ENCODE measurements at regions not wholly inside any gene's neighbourhood (a gene's known extent, or its start where the extent isn't known, plus 50 kb on each side); places are given as distances from the start of the nearest gene placed in this dataset.

DNA sequence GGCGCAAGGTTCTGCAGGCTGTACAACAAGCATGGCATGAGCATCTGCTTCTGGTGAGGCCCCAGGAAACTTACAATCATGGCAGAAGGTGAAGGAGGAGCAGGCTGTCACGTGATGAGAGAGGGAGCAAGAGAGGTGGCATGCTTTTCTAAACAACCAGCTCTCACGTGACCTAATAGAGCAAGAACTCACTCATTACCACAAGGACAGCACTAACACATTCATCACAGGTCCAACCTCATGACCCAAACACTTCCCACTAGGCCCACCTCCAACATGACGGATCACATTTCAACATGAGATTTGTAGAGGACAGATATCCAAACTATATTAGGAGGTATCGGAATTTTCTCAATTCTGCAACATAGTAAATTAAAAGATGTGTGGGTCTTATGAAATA, 108.8 kb upstream of the DLX2 start:
- H3K4me3 ChIP-seq (ENCODE audit: low read depth, low read length): no peak overlapping the region
- no peak overlapping the region for H3K4me3 Mint-ChIP-seq (ENCODE audit: unreplicated experiment)
- H3K4me1 ChIP-seq: no peaks in the 10 kb centered on the region
- no peaks in the 10 kb centered on the region for H3K36me3 Mint-ChIP-seq (ENCODE audit: insufficient read depth, unreplicated experiment)
- no peaks in the 10 kb centered on the region for H3K27me3 ChIP-seq (replicated peaks; ENCODE audit: control insufficient read depth, insufficient read depth, low read length)
- H3K36me3 ChIP-seq (ENCODE audit: control insufficient read depth, insufficient read depth, low read length): no peaks in the 10 kb centered on the region
- H3K4me1 Mint-ChIP-seq (ENCODE audit: low read depth, unreplicated experiment): no peaks in the 10 kb centered on the region
- intact Hi-C loops (cut with micrococcal nuclease; ENCODE audit: unreplicated experiment): no loop called here
- no peak for DNase-seq
- H3K27me3 Mint-ChIP-seq (ENCODE audit: insufficient read depth, unreplicated experiment): no peaks in the 10 kb centered on the region
- H3K9me3 Mint-ChIP-seq (ENCODE audit: unreplicated experiment): no peaks in the 10 kb centered on the region
- no TSS peak for BruUV-seq (replicated peaks)
- H3K27ac Mint-ChIP-seq (ENCODE audit: unreplicated experiment): no peak overlapping the region
- no peaks in the 10 kb centered on the region for H3K9me3 ChIP-seq
- TF ChIP-seq, protein P1, sequence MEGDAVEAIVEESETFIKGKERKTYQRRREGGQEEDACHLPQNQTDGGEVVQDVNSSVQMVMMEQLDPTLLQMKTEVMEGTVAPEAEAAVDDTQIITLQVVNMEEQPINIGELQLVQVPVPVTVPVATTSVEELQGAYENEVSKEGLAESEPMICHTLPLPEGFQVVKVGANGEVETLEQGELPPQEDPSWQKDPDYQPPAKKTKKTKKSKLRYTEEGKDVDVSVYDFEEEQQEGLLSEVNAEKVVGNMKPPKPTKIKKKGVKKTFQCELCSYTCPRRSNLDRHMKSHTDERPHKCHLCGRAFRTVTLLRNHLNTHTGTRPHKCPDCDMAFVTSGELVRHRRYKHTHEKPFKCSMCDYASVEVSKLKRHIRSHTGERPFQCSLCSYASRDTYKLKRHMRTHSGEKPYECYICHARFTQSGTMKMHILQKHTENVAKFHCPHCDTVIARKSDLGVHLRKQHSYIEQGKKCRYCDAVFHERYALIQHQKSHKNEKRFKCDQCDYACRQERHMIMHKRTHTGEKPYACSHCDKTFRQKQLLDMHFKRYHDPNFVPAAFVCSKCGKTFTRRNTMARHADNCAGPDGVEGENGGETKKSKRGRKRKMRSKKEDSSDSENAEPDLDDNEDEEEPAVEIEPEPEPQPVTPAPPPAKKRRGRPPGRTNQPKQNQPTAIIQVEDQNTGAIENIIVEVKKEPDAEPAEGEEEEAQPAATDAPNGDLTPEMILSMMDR (IDR thresholded peaks at IDR 0.05; ENCODE audit: insufficient read depth in 1 of 2, low read depth in 1 of 2, low read length in 1 of 2, severe bottlenecking in 1 of 2, unreplicated experiment in 1 of 2): no peak
- ChIA-PET CTCF (no interaction called here), POLR2A (no interaction called here)

DNA sequence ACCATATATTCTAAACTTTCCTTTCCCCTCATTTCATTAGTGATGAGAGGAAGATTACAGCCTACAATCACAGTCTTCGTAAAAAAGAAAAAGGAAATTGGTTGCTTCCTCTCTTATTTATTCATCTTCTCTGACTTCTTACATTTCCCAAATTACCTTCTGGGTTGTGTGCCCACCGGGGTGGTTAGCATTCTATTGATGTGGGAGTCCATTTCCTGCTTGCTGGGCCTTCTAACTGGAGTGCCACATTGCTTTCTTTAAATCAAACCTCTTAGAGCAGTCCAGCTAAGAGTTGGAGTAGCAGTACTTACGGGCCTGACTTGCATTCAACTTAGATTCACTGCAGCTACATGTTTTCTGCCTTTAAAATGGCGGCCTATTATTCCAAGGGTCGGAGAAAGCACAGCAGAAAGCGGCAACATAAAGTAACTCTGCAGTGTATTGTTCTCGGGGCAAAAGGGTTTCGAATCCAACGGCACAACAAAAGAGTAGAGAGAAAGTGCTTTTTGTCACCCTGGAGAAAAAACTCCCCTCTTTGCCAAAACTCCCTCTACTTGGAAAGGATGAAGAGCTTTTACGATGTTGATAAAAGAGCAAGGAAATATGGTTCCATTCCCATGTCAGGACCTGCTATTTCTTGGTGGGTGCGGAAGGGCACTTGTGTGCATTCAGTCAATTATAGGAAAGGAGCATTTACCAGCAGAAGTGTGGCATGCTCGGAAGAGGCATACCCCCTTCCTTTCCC, 110.6 kb upstream of the DLX2 start:
- no peaks in the 10 kb centered on the region for H3K4me1 Mint-ChIP-seq (ENCODE audit: low read depth, unreplicated experiment)
- H3K4me3 Mint-ChIP-seq (ENCODE audit: unreplicated experiment): no peak overlapping the region
- Histone ChIP-seq H3K4me1 (no peaks in the 10 kb centered on the region), H3K36me3 (ENCODE audit: control insufficient read depth, insufficient read depth, low read length) (no peaks in the 10 kb centered on the region), H3K9me3 (no peaks in the 10 kb centered on the region), H3K27me3 (replicated peaks; ENCODE audit: control insufficient read depth, insufficient read depth, low read length) (no peaks in the 10 kb centered on the region), H3K4me3 (ENCODE audit: low read depth, low read length) (no peak overlapping the region)
- DNase-seq: no peak
- TF ChIP-seq, protein P1 (IDR thresholded peaks at IDR 0.05; ENCODE audit: insufficient read depth in 1 of 2, low read depth in 1 of 2, low read length in 1 of 2, severe bottlenecking in 1 of 2, unreplicated experiment in 1 of 2): no peak
- no TSS peak for BruUV-seq (replicated peaks)
- intact Hi-C loops (cut with micrococcal nuclease; ENCODE audit: unreplicated experiment): no loop called here
- ChIA-PET CTCF (no interaction called here), POLR2A (no interaction called here)
- no peaks in the 10 kb centered on the region for H3K27me3 Mint-ChIP-seq (ENCODE audit: insufficient read depth, unreplicated experiment)
- no peaks in the 10 kb centered on the region for H3K36me3 Mint-ChIP-seq (ENCODE audit: insufficient read depth, unreplicated experiment)
- no peak overlapping the region for H3K27ac Mint-ChIP-seq (ENCODE audit: unreplicated experiment)
- H3K9me3 Mint-ChIP-seq (ENCODE audit: unreplicated experiment): no peaks in the 10 kb centered on the region

DNA sequence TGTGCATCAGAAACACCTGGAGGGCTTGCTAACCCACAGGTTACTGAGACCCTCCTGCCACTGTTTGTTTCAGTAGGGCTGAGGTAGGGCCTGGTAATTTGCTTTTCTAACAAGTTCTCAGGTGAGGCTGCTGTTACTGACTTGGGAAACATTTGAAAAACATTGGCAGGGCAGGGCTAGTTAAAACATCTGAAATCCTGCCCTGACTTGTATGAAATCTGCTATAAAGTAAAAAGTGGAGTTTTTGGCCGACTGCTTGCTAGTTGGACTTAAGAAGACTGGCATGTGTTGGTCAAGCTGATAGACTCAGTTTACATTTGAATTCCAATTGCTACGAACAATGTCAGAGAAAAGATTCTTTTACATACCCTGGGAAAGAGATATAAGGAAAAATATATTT, 111.6 kb upstream of the DLX2 start:
- Histone ChIP-seq H3K27me3 (replicated peaks; ENCODE audit: control insufficient read depth, insufficient read depth, low read length) (no peaks in the 10 kb centered on the region), H3K9me3 (no peaks in the 10 kb centered on the region), H3K4me3 (ENCODE audit: low read depth, low read length) (no peak overlapping the region), H3K36me3 (ENCODE audit: control insufficient read depth, insufficient read depth, low read length) (no peaks in the 10 kb centered on the region), H3K4me1 (no peaks in the 10 kb centered on the region)
- no TSS peak for BruUV-seq (replicated peaks)
- Mint-ChIP-seq H3K9me3 (ENCODE audit: unreplicated experiment) (no peaks in the 10 kb centered on the region), H3K27me3 (ENCODE audit: insufficient read depth, unreplicated experiment) (no peaks in the 10 kb centered on the region), H3K27ac (ENCODE audit: unreplicated experiment) (no peak overlapping the region), H3K36me3 (ENCODE audit: insufficient read depth, unreplicated experiment) (no peaks in the 10 kb centered on the region), H3K4me3 (ENCODE audit: unreplicated experiment) (no peak overlapping the region), H3K4me1 (ENCODE audit: low read depth, unreplicated experiment) (no peaks in the 10 kb centered on the region)
- ChIA-PET POLR2A (no interaction called here), CTCF (no interaction called here)
- no peak for DNase-seq
- intact Hi-C loops (cut with micrococcal nuclease; ENCODE audit: unreplicated experiment): no loop called here
- TF ChIP-seq, protein P1 (IDR thresholded peaks at IDR 0.05; ENCODE audit: insufficient read depth in 1 of 2, low read depth in 1 of 2, low read length in 1 of 2, severe bottlenecking in 1 of 2, unreplicated experiment in 1 of 2): no peak
